ENCODE measurements at regions not wholly inside any gene's neighbourhood (a gene's known extent, or its start where the extent isn't known, plus 50 kb on each side); places are given as distances from the start of the nearest gene placed in this dataset.

- H3K27me3 Mint-ChIP-seq, result peaks cover 0 to 1% of the 10 kb centered on the region in 2 donors
- no peaks in the 10 kb centered on the region for H3K36me3 ChIP-seq (ENCODE audit: insufficient read depth, low read length)
- no peak for DNase-seq
- no peaks in the 10 kb centered on the region for H3K4me1 Mint-ChIP-seq
- no peaks in the 10 kb centered on the region for H3K36me3 Mint-ChIP-seq
- H3K27ac ChIP-seq (ENCODE audit: low read depth, low read length), result no peak overlapping the region
- H3K27me3 ChIP-seq (ENCODE audit: insufficient read depth, low read length), result no peaks in the 10 kb centered on the region
- no peaks in the 10 kb centered on the region for H3K4me1 ChIP-seq (ENCODE audit: insufficient read depth, low read length)
- H3K27ac Mint-ChIP-seq, result no peak overlapping the region
- intact Hi-C loops (cut with micrococcal nuclease), result no loop called here
- no peak overlapping the region for H3K4me3 ChIP-seq (ENCODE audit: low read length in 2 of 2)
- ChIA-PET POLR2A (ENCODE audit: partially characterized antibody) (no interaction called here), CTCF (ENCODE audit: partially characterized antibody) (no interaction called here)
- no peak overlapping the region for H3K4me3 Mint-ChIP-seq
- H3K9me3 Mint-ChIP-seq, result no peaks in the 10 kb centered on the region
- no peaks in the 10 kb centered on the region for H3K9me3 ChIP-seq (ENCODE audit: control insufficient read depth in 1 of 2, low read length in 2 of 2)
These were observed 157.8 kb upstream of the KAZN start for GRCh38 chr1:14440731-14441130.

GRCh38 chr1:14441302-14441741, 157.2 kb upstream of the KAZN start:
- H3K9me3 Mint-ChIP-seq, result no peaks in the 10 kb centered on the region
- H3K27ac ChIP-seq (ENCODE audit: low read depth, low read length), result no peak overlapping the region
- H3K27ac Mint-ChIP-seq, result no peak overlapping the region
- DNase-seq, result no peak
- H3K4me1 ChIP-seq (ENCODE audit: insufficient read depth, low read length), result no peaks in the 10 kb centered on the region
- H3K36me3 Mint-ChIP-seq, result no peaks in the 10 kb centered on the region
- no peak overlapping the region for H3K4me3 ChIP-seq (ENCODE audit: low read length in 2 of 2)
- POLR2A ChIA-PET (ENCODE audit: partially characterized antibody), result no interaction called here
- intact Hi-C loops (cut with micrococcal nuclease), result no loop called here
- H3K9me3 ChIP-seq (ENCODE audit: control insufficient read depth in 1 of 2, low read length in 2 of 2), result no peaks in the 10 kb centered on the region
- CTCF ChIA-PET (ENCODE audit: partially characterized antibody), result no interaction called here
- H3K4me3 Mint-ChIP-seq, result no peak overlapping the region
- no peaks in the 10 kb centered on the region for H3K4me1 Mint-ChIP-seq
- peaks cover 0 to 1% of the 10 kb centered on the region in 2 donors for H3K27me3 Mint-ChIP-seq
- H3K36me3 ChIP-seq (ENCODE audit: insufficient read depth, low read length), result no peaks in the 10 kb centered on the region
- H3K27me3 ChIP-seq (ENCODE audit: insufficient read depth, low read length), result no peaks in the 10 kb centered on the region

DNA sequence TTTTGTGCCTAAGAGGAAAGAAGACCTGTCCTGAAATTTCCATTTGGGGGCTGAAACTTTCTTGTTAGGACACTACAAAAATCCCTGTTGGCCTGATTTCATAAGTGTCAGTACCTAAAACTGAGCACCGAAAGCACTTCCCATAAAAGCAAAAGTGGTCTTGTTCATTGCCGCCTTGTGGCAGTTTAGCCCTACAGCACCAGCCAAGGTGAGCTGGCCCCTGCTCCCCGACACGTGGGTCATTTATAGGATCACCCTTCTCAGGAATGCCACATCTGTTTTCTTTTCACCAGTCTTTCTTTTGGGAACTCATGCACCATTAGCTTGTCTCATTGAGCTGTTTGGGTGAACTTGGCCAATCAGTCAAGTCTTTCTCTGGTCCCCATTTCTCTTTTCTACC, 155.8 kb upstream of the KAZN start:
- Mint-ChIP-seq H3K9me3 (no peaks in the 10 kb centered on the region), H3K4me1 (no peaks in the 10 kb centered on the region), H3K36me3 (no peaks in the 10 kb centered on the region), H3K27me3 (peaks cover 1 to 3% of the 10 kb centered on the region in 2 donors), H3K27ac (no peak overlapping the region), H3K4me3 (no peak overlapping the region)
- no peak overlapping the region for H3K27ac ChIP-seq (ENCODE audit: low read depth, low read length)
- no peak overlapping the region for H3K4me3 ChIP-seq (ENCODE audit: low read length in 2 of 2)
- POLR2A ChIA-PET (ENCODE audit: partially characterized antibody), result no interaction called here
- no peaks in the 10 kb centered on the region for H3K4me1 ChIP-seq (ENCODE audit: insufficient read depth, low read length)
- H3K36me3 ChIP-seq (ENCODE audit: insufficient read depth, low read length), result no peaks in the 10 kb centered on the region
- CTCF ChIA-PET (ENCODE audit: partially characterized antibody), result no interaction called here
- no peak for DNase-seq
- no peaks in the 10 kb centered on the region for H3K9me3 ChIP-seq (ENCODE audit: control insufficient read depth in 1 of 2, low read length in 2 of 2)
- intact Hi-C loops (cut with micrococcal nuclease), result no loop called here
- H3K27me3 ChIP-seq (ENCODE audit: insufficient read depth, low read length), result no peaks in the 10 kb centered on the region

GRCh38 chr1:14443164-14443787, 155.2 kb upstream of the KAZN start:
- no peaks in the 10 kb centered on the region for H3K27me3 ChIP-seq (ENCODE audit: insufficient read depth, low read length)
- Mint-ChIP-seq H3K27me3 (peaks cover 3% of the 10 kb centered on the region in 2 donors), H3K4me1 (no peaks in the 10 kb centered on the region), H3K27ac (no peak overlapping the region), H3K4me3 (no peak overlapping the region), H3K9me3 (no peaks in the 10 kb centered on the region), H3K36me3 (no peaks in the 10 kb centered on the region)
- DNase-seq, result no peak
- no peaks in the 10 kb centered on the region for H3K9me3 ChIP-seq (ENCODE audit: control insufficient read depth in 1 of 2, low read length in 2 of 2)
- H3K27ac ChIP-seq (ENCODE audit: low read depth, low read length), result no peak overlapping the region
- ChIA-PET CTCF (ENCODE audit: partially characterized antibody) (no interaction called here), POLR2A (ENCODE audit: partially characterized antibody) (no interaction called here)
- no peaks in the 10 kb centered on the region for H3K4me1 ChIP-seq (ENCODE audit: insufficient read depth, low read length)
- H3K36me3 ChIP-seq (ENCODE audit: insufficient read depth, low read length), result no peaks in the 10 kb centered on the region
- intact Hi-C loops (cut with micrococcal nuclease), result no loop called here
- no peak overlapping the region for H3K4me3 ChIP-seq (ENCODE audit: low read length in 2 of 2)

DNA sequence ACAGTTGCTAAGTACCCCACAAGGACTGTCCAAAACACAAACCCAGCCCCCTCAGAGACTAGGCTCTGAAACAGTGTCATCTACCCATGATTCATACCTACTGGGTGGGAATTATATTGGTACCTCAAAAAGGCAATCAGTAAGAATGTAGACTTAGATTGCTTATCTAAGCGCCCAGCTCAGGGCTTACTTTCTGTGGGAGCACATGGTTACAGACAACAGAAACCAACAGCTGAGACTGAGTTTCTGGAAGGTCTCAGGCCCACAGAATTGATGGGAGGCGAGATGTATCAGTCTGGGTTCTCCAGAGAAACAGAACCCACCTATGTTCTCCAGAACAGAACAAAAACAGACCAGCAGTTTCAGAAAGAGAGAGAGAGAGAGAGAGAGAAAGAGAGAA, 147.3 kb upstream of the KAZN start:
- POLR2A ChIA-PET (ENCODE audit: partially characterized antibody), result no interaction called here
- Histone ChIP-seq H3K4me1 (ENCODE audit: insufficient read depth, low read length) (no peaks in the 10 kb centered on the region), H3K27me3 (ENCODE audit: insufficient read depth, low read length) (no peaks in the 10 kb centered on the region), H3K4me3 (ENCODE audit: low read length in 2 of 2) (no peak overlapping the region), H3K9me3 (ENCODE audit: control insufficient read depth in 1 of 2, low read length in 2 of 2) (no peaks in the 10 kb centered on the region), H3K36me3 (ENCODE audit: insufficient read depth, low read length) (no peaks in the 10 kb centered on the region), H3K27ac (ENCODE audit: low read depth, low read length) (no peak overlapping the region)
- CTCF ChIA-PET (ENCODE audit: partially characterized antibody), result no interaction called here
- H3K27ac Mint-ChIP-seq, result no peak overlapping the region
- no peak for DNase-seq
- no peaks in the 10 kb centered on the region for H3K9me3 Mint-ChIP-seq
- no peaks in the 10 kb centered on the region for H3K36me3 Mint-ChIP-seq
- no peaks in the 10 kb centered on the region for H3K4me1 Mint-ChIP-seq
- intact Hi-C loops (cut with micrococcal nuclease), result no loop called here
- H3K4me3 Mint-ChIP-seq, result no peak overlapping the region
- H3K27me3 Mint-ChIP-seq, result peaks cover 2 to 3% of the 10 kb centered on the region in 2 donors

DNA sequence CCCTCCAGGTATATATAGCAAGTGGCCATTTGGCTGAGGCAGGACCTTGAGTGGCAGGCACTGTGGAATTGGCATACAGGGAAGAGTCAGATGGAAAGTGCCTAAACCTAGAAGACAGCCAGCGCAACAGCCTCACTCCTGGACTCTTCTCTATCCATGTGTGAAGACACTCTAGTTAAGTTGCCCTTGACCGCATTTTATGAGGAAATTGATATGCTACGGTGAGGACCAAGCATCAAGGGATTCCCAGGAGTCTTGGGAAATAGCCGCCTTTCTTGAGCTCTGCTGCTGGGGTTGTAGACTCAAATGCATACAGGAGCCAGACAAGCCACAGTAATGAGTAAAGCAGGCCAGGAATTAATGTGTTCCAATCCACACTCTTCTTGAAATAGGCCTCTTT, 145.9 kb upstream of the KAZN start:
- Histone ChIP-seq H3K4me3 (ENCODE audit: low read length in 2 of 2) (no peak overlapping the region), H3K27ac (ENCODE audit: low read depth, low read length) (no peak overlapping the region), H3K9me3 (ENCODE audit: control insufficient read depth in 1 of 2, low read length in 2 of 2) (no peaks in the 10 kb centered on the region), H3K36me3 (ENCODE audit: insufficient read depth, low read length) (no peaks in the 10 kb centered on the region), H3K4me1 (ENCODE audit: insufficient read depth, low read length) (no peaks in the 10 kb centered on the region), H3K27me3 (ENCODE audit: insufficient read depth, low read length) (no peaks in the 10 kb centered on the region)
- ChIA-PET POLR2A (ENCODE audit: partially characterized antibody) (no interaction called here), CTCF (ENCODE audit: partially characterized antibody) (no interaction called here)
- no peaks in the 10 kb centered on the region for H3K36me3 Mint-ChIP-seq
- H3K27ac Mint-ChIP-seq, result no peak overlapping the region
- H3K4me1 Mint-ChIP-seq, result no peaks in the 10 kb centered on the region
- no peaks in the 10 kb centered on the region for H3K9me3 Mint-ChIP-seq
- H3K4me3 Mint-ChIP-seq, result no peak overlapping the region
- DNase-seq, result no peak
- peaks cover 0 to 2% of the 10 kb centered on the region in 2 donors for H3K27me3 Mint-ChIP-seq
- intact Hi-C loops (cut with micrococcal nuclease), result no loop called here

DNA sequence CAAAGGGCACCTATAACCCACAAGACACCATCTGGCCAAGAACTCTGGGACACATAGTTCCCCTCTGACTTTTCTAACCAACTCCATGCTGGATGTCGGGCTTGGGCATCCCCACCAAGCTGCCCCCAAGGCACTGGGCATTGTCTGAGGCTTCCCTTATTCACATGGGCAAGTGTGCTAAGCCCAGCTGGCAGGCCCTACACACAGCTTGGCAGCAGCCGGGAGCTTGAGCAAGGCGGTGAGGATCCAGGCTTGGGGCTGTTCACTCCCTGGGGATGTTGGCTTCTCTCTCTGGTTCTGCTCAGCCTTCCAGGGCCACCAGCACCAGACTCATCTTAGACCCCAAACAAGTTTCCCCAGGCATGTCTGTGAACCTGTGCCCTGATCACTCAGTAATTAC, 138.3 kb upstream of the KAZN start:
- Mint-ChIP-seq H3K36me3 (no peaks in the 10 kb centered on the region), H3K4me3 (no peak overlapping the region), H3K27me3 (peaks cover 4 to 6% of the 10 kb centered on the region in 2 donors), H3K27ac (no peak overlapping the region), H3K4me1 (no peaks in the 10 kb centered on the region), H3K9me3 (no peaks in the 10 kb centered on the region)
- Histone ChIP-seq H3K36me3 (ENCODE audit: insufficient read depth, low read length) (no peaks in the 10 kb centered on the region), H3K27me3 (ENCODE audit: insufficient read depth, low read length) (no peaks in the 10 kb centered on the region), H3K4me1 (ENCODE audit: insufficient read depth, low read length) (no peaks in the 10 kb centered on the region), H3K9me3 (ENCODE audit: control insufficient read depth in 1 of 2, low read length in 2 of 2) (no peaks in the 10 kb centered on the region), H3K27ac (ENCODE audit: low read depth, low read length) (no peak overlapping the region), H3K4me3 (ENCODE audit: low read length in 2 of 2) (no peak overlapping the region)
- POLR2A ChIA-PET (ENCODE audit: partially characterized antibody), result no interaction called here
- DNase-seq, result no peak
- intact Hi-C loops (cut with micrococcal nuclease), result no loop called here
- CTCF ChIA-PET (ENCODE audit: partially characterized antibody), result no interaction called here

GRCh38 chr1:14462851-14463250, 135.6 kb upstream of the KAZN start:
- peaks cover 4 to 6% of the 10 kb centered on the region in 2 donors for H3K27me3 Mint-ChIP-seq
- intact Hi-C loops (cut with micrococcal nuclease), result no loop called here
- H3K27ac ChIP-seq (ENCODE audit: low read depth, low read length), result no peak overlapping the region
- no peak overlapping the region for H3K27ac Mint-ChIP-seq
- no peaks in the 10 kb centered on the region for H3K4me1 ChIP-seq (ENCODE audit: insufficient read depth, low read length)
- no peak for DNase-seq
- H3K36me3 Mint-ChIP-seq, result no peaks in the 10 kb centered on the region
- H3K9me3 ChIP-seq (ENCODE audit: control insufficient read depth in 1 of 2, low read length in 2 of 2), result no peaks in the 10 kb centered on the region
- no peaks in the 10 kb centered on the region for H3K4me1 Mint-ChIP-seq
- POLR2A ChIA-PET (ENCODE audit: partially characterized antibody), result no interaction called here
- H3K27me3 ChIP-seq (ENCODE audit: insufficient read depth, low read length), result no peaks in the 10 kb centered on the region
- CTCF ChIA-PET (ENCODE audit: partially characterized antibody), result no interaction called here
- no peaks in the 10 kb centered on the region for H3K9me3 Mint-ChIP-seq
- no peaks in the 10 kb centered on the region for H3K36me3 ChIP-seq (ENCODE audit: insufficient read depth, low read length)
- no peak overlapping the region for H3K4me3 Mint-ChIP-seq
- H3K4me3 ChIP-seq (ENCODE audit: low read length in 2 of 2), result no peak overlapping the region
